Stimulated activated CD8-positive, alpha-beta memory T cell treated with anti-CD3 and anti-CD28 coated beads, Interleukin-4, amount 100 ng/mL, for 48 hours (primary cell): ENCODE measurements at regions not wholly inside any gene's neighbourhood (a gene's known extent, or its start where the extent isn't known, plus 50 kb on each side); places are given as distances from the start of the nearest gene placed in this dataset.

ENCODE experiments used
- DNase-seq: peaks from one replicate; pipeline ENCODE4 v3.0.0-alpha.2; 2020

DNA sequence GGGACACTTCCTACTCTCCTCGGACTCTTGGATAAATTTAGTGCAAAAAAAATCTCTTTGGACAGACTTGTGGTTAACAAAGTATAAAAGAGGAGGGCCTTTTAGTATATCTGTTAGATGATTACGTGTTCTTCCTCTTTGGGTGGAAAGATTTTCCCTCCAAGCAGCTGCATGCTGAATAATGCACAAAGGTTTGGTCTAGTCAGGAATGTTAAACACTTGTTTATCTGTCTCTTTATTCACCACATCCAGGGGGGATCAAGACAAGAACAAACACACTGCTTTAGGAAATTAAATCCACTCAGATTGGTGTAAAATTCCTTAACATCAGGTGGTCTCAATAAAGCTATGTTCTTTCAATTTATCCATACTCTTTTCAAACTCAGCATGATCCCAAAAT is 260.9 kb upstream of the CHD6 start:
- DNase-seq, result no peak

DNA sequence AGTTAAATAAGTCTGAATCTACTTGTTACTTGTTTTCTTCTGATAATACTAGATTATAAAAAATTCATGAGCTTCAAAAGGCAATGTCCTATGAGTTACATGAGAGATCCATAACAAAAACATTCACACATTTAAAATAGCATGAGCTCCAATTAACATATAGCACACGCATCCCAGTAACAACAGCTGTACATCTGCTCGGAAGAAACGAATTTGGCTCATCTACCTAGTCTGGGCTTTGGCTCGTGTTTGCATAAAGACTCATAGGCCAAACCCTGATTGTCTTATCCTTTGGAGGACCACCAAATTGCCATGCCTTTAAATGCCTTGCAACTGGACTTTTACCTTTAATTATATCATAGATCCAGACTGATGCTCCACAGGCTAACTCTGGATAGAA is 259.7 kb upstream of the CHD6 start:
- no peak for DNase-seq

DNA sequence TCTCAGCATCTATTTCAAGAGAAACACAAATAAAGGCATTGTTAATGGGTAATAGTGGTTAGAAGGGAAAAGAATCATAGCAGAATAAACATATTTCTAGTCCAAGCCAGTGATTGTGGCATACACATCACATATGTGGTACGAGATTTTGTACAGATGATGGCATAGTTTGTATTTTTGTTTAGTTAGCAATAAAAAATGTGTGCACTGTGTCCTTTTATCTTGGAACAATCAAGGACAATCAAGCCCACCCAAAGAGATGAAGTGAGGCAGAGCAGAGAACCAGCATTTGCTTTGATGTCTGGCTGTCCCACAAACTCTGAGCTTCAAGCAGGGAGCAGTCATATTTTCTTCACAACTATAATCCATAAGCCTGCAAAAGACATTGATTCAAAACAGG is 256.5 kb upstream of the CHD6 start:
- no peak for DNase-seq

DNA sequence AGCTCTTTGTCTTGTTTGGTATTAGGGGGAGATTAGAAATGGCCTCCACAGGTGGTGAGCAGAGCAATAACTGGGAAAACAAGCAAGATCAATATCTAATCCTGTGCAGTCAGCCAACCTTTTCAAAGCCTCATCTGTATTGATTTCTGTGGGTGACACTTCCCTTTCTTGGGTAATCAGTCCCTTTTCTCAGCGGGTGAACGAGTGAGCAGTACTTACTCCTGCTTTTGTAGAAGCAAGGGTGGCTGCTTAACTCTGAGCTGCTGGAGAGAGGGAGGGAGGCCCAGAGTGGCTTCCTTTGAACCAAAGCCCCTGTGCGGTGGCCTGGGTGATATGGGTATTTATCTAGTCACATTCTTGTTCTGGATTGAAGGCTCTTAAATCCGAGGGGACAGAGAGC is 254.8 kb upstream of the CHD6 start:
- no peak for DNase-seq

DNA sequence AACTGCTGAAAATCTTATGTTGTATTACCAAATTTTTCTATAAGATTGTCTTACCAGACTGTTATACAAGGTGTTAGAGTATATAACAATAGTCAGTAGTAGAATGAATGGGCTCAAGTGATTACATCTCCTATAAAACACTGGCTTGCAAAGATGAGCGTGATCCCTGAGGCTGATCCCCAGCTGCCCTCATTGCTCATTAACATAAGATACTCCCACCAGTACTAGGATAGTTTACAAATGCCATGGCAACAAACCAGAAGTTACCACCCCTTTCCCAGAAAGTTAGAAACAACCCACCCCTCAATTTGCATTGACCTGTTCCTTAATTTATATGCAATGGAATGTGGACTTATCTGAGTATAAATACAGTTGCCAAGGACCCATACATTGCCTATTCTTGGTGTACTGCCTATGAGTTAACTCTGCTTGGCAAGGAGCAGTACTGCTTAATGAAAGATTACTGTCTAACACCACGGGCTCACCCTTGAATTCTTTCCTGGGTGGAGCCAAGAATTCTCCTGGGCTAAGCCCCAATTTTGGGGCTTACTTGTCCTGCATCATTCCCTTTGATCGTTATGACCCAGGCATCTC is 252.8 kb upstream of the CHD6 start:
- DNase-seq, result no peak

DNA sequence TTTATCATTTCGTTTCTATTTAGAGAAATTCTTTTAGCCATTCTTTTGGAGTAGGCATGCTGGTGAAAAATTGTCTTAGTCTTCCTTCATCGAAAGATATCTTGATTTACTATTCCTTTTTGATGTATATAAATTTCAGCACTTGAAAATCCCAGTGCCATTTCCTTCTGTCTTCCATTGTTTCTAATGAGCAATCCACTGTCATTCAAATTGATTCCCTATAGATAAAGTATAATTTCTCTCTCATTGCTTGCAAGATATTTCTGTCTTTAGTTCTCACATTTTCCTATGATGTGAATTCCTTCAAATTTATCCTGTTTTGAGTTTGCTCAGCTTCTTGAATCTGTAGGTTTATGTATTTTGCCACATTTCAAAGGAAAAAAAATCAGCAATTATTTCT is 251.1 kb upstream of the CHD6 start:
- no peak for DNase-seq

DNA sequence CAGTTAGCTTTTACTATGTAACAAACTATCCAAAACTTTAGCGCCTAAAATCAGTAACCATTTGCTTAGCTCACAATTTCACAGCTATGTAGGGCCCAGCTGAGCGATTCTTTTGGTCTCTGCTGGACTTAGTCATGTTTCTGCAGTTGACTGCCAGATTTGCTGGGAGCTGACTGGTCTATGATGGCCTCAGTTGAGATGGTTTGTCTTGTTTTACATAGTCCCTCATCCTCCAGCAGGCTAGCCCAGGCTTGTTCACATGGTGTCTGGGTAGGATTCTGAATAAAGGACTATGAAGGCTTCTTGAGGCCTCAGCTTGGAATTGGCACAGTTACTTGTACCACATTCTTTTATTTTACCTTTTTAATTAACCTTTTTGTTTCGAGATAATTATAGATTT is 247.8 kb upstream of the CHD6 start:
- DNase-seq, result no peak

DNA sequence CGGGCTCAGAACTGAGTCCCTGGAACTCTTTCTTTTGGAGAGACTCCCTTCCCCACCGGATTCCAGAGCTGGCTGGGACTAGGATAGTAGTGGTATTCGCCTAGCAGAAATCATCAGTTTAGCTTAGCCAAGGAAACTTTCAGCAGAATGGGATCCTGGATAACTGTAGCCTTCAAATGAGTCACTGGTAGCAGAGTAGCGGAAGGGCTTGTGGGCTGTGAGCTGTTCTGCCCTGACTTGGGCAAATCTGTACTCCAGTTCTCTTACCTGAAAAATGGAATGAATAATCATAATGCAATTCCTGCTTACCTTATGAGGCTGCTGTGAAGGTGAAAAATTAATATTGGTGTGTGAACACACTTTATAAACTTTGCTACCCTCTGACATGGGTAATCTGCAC is 244.3 kb upstream of the CHD6 start:
- DNase-seq, result no peak

DNA sequence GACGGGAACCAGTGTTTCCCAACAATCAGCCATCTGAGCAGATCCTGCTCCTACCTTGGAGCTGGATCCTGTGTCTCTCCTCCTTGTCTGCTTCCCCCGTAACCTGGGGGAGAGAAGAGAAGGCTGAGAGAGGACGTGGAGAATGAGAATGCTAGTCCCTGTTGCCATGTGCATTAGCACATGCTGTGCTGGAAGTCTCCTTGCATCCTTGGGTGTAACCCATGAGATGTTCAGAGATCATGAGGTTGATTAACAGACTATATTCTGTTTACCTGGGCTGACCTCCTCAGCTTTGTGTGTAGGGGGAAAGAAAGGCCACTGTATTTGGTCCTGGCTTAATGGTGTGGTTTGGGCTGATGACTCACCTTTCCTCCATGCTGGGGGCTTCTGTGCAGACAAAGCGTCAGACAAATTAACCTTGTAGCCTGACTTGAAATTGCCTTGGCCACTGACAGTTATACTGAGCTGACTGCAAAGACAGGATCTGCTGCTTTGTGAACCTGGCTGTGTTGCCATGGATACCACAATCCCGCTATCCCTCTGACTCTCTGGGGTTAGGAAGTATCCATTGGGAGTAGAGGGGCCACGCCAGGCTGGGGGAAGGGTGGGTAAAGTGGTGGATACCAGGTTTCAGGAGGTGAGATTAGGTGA is 243.7 kb upstream of the CHD6 start:
- no peak for DNase-seq

DNA sequence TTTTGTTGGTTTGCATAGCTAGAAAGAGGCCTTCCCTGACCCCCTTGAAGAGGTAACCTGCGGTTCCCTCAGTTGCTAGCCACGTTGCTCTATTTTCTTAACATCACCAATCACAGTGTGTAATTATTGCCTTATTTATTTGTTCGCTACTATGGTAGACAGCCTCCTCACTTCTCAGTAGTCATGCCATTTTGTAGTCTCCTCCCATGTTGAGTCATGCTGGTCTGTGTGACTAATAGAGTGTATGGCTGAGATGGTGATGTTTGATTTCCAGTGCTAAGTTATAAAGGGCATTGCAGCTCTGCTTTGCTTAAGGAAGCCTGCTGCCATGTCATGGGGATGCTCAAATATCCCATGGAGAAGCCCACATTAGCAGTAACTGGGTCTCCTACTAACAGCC is 236.6 kb upstream of the CHD6 start:
- no peak for DNase-seq

DNA sequence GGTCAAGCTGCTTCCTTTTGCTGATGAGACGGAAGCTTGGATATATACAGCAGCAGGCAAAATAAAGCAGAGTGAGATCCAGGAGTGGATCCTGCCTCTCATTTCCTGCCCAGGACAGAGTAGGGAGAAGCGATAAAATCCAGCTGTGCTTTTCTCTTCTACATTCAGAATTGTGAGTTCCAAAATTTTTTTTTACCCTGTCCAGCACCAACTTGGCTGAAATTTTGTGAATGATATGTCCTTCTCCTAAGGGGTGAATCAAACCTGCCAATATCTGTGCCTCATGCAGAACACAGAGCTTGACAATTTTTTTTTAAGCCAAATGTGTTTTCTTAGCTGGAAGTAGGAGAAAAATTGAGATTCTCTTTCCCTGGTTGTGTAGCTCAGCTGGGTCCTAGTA is 235.6 kb upstream of the CHD6 start:
- DNase-seq, result no peak

DNA sequence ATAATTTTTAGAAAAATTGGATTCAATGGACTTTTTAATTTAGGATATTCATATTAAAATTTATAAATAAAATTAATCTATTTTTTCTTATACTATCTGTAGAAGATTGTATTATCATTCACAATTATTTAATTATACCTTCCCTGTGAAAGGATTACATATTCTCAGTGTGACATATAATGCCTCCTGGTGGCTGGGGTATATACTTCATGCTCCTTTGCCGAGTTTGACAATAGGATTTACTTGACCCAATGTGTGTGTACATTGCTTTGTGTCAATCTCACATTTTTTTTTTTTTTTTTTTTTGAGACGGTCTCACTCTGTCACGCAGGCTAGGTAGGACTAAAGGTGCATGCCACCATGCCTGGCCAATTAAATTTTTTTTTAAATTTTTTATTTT is 230.0 kb upstream of the CHD6 start:
- DNase-seq, result no peak

DNA sequence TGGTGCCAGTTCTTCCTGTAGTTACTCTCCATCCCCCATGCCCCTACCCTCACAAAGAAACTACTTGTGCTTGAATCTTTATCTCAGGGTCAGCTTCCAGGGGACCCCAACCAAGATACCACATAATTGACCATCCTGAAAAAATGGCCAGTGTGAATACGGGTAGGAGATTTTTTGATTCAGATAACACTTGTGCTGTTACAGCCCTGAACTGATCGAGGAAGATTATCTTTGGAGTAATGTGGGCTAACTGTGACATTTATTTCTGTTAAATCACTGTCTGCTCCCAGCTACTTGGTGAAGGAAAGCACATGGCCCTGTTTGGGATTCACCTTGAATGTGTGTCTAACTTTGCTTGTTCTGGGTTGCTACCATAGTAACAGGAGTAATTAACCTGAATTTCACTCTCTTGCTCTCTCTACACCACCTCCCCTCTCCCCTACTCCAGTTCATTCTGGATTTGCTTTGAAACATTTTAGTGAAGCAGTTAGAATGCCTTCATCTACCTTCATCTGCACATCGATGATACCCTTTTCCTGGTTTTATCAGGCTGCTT is 219.6 kb upstream of the CHD6 start:
- DNase-seq, result no peak

DNA sequence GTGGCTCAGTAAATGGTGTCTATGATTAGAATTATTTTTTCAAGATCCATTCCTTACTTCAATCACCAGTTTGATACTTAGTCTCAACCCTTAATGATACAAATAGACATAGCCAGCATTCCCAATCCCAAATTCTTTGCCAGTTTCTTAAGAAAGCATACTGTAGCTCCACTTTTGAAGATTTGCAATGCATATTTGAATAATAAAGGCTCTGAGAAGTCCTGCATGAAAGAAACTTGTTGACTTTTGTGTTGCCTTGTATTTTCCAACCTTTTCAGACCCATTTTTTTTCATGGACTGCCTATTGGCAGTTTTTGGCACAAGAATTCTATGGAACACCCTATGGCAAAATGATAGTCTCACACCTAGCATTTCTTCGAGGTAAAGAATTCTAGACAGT is 215.6 kb upstream of the CHD6 start:
- no peak for DNase-seq

DNA sequence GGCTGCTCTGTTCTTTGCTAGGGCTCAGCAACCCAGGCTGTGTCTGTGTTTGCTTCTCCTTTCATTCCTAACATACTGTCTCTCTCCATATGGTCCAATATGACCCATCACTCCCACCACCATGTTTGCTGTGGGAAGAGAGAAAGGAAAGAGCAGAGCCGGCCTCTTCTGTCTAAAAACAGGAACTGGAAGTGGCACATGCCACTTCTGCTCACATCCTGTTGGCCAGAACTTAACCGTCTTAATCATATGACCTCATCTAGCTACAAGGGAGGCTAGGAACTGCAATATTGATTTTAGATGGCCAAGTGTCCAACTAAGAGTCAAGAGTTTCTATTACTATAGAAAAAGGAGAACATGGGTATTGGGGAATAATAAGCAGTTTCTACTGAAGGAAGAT is 212.5 kb upstream of the CHD6 start:
- no peak for DNase-seq

DNA sequence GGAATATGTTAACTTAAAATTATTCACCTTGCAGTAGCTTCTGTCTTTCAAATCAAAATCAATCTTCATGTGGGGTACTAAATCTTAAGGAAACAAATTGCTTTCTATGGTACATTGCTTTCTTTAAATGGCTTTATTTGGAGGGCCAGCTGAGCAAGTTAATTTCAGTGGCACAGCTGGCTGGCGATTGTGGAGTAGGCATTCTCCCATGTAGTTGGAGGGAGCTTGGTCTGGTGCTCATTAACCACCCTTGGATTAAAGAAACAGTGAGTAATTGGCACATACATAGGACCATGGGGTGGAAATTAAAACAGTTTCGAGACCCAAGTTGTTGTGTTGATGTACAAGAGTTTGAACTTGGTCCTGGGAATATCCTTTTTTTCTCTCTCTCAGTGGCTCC is 201.3 kb upstream of the CHD6 start:
- DNase-seq, result no peak

DNA sequence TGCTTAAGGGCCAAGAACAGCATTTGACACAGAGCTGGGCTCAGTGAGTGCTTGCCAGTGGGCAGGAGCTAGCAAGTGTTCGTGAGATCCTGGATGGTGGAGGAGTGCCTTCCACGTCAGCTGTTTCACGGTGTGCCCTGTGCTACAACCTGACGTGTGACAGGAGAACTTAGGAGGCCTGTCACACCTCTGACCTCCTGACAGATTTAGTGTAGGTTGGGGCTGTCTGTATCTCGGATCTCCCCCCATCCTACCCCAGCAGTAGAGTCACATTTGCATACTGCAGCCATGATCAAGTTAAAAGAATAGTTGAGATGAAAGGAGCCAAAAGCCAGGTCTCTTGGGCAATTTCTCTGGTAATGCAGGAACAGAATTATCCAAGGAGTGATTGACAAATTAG is 200.8 kb upstream of the CHD6 start:
- DNase-seq, result no peak

DNA sequence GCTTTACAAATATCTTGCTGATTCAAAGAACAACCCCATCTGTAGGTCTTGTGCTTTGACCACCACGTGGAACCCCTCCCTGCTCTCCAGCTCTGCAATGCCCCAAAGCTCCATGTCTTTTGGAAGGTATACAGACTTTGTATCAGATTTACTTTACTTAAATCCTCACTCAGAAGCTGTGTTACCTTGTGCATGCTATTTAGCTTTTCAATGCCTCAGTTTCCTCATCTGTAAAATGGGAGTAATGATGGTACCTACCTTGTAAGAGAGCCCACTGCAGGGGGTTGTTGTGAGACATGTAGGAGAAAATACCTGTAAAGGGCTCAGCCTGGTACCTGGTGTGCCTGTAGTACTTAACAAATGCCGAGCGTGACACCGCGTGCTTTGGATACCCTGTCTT is 200.2 kb upstream of the CHD6 start:
- DNase-seq, result no peak

DNA sequence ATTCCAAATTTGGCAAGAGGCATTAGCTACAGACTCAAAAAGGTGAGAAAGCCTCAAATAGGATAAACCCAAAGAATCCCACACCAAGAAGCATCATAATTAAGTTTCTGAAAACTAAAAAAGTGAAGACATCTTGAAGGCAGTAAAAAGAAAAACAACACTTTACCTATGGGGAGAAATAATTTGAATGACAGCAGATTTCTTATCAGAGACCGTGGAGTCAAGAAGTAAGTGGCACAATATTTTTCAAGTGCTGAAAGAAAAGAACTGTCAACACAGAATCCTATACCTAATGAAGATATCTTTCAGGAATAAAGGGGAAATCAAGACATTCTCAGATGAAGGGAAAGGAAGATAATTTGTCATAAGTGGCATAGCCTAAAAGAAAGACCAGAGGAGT is 193.3 kb upstream of the CHD6 start:
- DNase-seq, result no peak

DNA sequence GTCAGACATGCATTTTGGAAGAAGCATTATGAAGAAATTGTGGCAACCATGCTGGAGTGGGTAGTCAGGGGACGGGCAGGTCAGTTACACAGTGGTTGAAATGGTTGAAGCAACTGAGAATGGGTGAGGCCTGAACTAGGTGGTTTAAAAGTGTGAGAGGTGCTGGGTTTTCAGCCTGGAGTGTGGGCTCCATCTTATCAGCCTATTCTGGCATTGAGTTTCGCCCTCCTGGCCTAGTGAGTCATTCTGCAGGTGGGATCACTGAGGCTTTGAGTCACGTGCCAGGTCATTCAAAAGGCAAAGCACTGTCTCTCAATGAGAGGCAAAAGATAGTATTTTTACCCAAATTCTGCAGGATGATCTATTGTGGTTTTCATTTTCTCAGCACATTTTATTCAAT is 181.9 kb upstream of the CHD6 start:
- no peak for DNase-seq

DNA sequence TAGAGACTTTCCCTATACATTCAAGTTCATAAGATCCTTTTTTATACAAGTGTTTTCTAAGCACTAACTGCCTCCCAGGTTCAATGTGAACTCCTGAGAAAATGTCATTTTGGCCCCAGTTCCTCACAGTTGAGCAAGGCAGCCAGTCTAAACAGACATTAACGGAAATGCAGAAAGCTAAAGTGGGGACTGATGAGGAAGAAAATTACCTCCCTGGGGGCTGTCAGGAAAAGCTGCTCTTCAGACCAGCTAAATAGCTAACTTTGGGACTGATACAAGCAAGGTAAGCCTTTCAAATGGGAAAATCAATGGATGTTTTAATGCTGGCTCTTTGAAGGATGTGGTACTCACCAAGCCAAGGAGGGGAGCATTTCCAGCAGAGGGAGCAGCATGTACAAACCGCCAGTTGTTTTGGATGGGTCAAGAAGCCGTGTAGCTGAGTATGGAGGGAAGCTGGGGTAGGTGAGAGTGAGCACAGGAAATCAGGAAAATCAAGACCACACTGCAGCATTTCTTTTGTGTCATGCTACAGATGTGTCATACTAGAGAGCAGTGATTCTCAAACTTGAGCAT is 180.8 kb upstream of the CHD6 start:
- DNase-seq, result no peak

DNA sequence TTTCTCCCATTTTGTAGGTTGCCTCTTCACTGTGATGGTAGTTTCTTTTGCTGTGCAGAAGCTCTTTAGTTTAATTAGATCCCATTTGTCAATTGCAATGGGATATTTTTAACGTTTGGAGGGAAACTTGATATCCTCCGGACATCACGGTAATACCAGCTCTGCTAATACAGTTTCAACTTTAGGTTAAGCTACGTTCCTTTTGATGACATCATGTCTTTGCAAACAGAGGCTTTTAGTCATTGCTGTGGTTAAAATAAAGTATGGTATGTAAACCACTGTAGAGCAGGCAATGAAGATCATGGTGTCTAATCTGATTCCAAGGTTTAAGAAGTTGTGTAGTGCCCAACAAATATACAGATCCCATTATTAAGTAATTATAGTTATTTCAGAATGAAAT is 168.0 kb upstream of the CHD6 start:
- no peak for DNase-seq

DNA sequence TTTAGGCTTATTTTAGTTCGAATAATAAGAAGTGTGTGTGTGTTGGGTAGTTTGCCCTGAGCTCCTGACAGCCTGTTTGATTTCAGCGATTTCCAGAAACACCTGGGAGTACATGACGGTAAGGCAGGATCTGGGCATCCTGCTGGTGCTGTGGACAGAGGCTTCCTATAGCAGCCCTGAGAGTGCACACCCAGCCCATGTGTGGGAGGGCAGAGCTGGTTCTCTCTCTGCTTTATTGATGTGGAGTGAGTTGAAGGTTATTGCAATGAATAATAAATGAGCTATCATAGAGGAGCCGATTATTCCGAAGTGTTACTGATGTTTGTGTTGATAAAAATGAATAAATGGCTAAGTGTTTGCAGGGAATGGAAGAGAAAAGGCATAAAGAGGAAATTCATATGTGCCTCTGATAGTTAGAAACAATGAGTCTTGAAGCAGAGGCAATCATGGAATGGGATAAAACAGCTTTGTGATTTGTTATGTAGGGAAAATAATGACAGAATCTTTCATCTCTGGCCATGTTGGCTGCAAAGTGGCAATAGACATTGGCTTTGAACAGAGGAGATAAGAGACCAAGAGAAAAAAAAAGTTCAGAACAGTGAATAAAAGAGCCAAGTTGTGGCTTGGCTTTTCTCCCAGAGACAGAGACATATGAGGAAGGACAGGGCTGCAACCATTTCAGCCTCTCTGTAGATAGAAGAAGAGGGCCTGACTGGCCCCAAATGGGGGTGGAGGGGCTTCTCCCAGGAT is 166.2 kb upstream of the CHD6 start:
- DNase-seq, result no peak
